GM12891 (cell line): ENCODE measurements at regions not wholly inside any gene's neighbourhood (a gene's known extent, or its start where the extent isn't known, plus 50 kb on each side); places are given as distances from the start of the nearest gene placed in this dataset.
"Not testable (repeated sequence)": the region's sequence is repeated elsewhere in the genome, so short reads cannot be mapped to it uniquely, and the experiment has no call there.

Source experiments
- PAX5 ChIP-seq: IDR thresholded peaks from 2 replicates; pipeline ENCODE4 v1.6.1; 2011; ENCODE audit warnings: low read length, moderate library complexity, mild to moderate bottlenecking; ENCODE audit not compliant: insufficient read depth, severe bottlenecking
- POLR2A ChIP-seq: IDR thresholded peaks from 2 replicates; pipeline ENCODE4 v1.6.1; 2011; ENCODE audit warnings: low read depth, low read length, control low read depth
- POLR2AphosphoS5 ChIP-seq: IDR thresholded peaks from 2 replicates; pipeline ENCODE4 v1.6.1; 2011; ENCODE audit warnings: low read depth, low read length, control low read depth
- SPI1 ChIP-seq: IDR thresholded peaks from 2 replicates; pipeline ENCODE4 v1.6.1; 2011; ENCODE audit warnings: low read depth, low read length, control low read depth
- TAF1 ChIP-seq: IDR thresholded peaks from 2 replicates; pipeline ENCODE4 v1.6.1; 2011; ENCODE audit warnings: low read depth, low read length, control low read depth

DNA sequence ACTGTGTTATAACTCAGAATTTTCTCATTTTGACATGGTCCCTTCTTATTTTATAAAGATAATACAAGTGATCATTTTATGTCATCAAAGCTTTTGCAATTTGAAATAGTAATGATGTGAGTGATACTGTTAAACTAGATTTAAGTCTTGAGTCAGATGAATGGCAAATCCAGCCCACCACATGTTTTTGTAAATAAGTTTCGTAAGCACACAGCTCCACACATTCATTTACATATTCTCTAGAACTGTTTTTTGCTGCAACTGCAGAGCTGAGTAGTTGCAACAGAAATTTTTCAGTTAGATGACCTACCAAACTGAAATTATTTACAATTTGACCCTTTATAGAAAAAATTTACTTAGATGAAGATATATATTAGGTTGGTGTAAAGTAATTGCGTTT is 108.1 kb downstream of the CDRT15L2 start:
- not testable (repeated sequence) for TF ChIP-seq POLR2A, POLR2AphosphoS5, SPI1, TAF1, PAX5
